LHCN-M2 (cell line): ENCODE measurements at regions not wholly inside any gene's neighbourhood (a gene's known extent, or its start where the extent isn't known, plus 50 kb on each side); places are given as distances from the start of the nearest gene placed in this dataset.
A peak's percentile ranks its signal among the peaks of the same experiment; 100 is the strongest.
"Not testable (repeated sequence)": the region's sequence is repeated elsewhere in the genome, so short reads cannot be mapped to it uniquely, and the experiment has no call there.

ENCODE experiments used
- DNase-seq: peaks from one replicate; pipeline ENCODE4 v3.0.0-alpha.2; 2012; ENCODE audit warnings: low read depth

- DNase-seq = no peak
These were observed 917.0 kb downstream of the LRFN5 start for GRCh38 chr14:42523666-42524065.

GRCh38 chr14:42517806-42518500, 911.3 kb downstream of the LRFN5 start:
- no peak for DNase-seq

GRCh38 chr14:42513837-42514236, 907.2 kb downstream of the LRFN5 start:
- DNase-seq = no peak

- no peak for DNase-seq
These were observed 903.4 kb downstream of the LRFN5 start for GRCh38 chr14:42510071-42510470.

GRCh38 chr14:42508209-42508946, 901.7 kb downstream of the LRFN5 start:
- no peak for DNase-seq

GRCh38 chr14:42504433-42504832, 897.8 kb downstream of the LRFN5 start:
- no peak for DNase-seq

- no peak for DNase-seq
These were observed 892.5 kb downstream of the LRFN5 start for GRCh38 chr14:42499137-42499536.

- no peak for DNase-seq
These were observed 883.9 kb downstream of the LRFN5 start for GRCh38 chr14:42490536-42490935.

- DNase-seq = no peak
These were observed 882.3 kb downstream of the LRFN5 start for GRCh38 chr14:42488965-42489364.

- not testable (repeated sequence) for DNase-seq
These were observed 875.8 kb downstream of the LRFN5 start for GRCh38 chr14:42482345-42482971.

GRCh38 chr14:42481714-42482113, 875.0 kb downstream of the LRFN5 start:
- DNase-seq = not testable (repeated sequence)

GRCh38 chr14:42480255-42480654, 873.6 kb downstream of the LRFN5 start:
- DNase-seq = no peak

GRCh38 chr14:42475289-42475688, 868.6 kb downstream of the LRFN5 start:
- no peak for DNase-seq

- no peak for DNase-seq
These were observed 863.7 kb downstream of the LRFN5 start for GRCh38 chr14:42470427-42470719.

- peak; percentile 0 for DNase-seq
These were observed 863.2 kb downstream of the LRFN5 start for GRCh38 chr14:42469637-42470426.

- no peak for DNase-seq
These were observed 854.0 kb downstream of the LRFN5 start for GRCh38 chr14:42460673-42461072.

GRCh38 chr14:42459171-42459685, 852.6 kb downstream of the LRFN5 start:
- no peak for DNase-seq

- DNase-seq = no peak
These were observed 834.9 kb downstream of the LRFN5 start for GRCh38 chr14:42441615-42442014.

GRCh38 chr14:42437809-42438208, 831.1 kb downstream of the LRFN5 start:
- DNase-seq = no peak

GRCh38 chr14:42429401-42429800, 822.7 kb downstream of the LRFN5 start:
- no peak for DNase-seq

GRCh38 chr14:42428996-42429395, 822.3 kb downstream of the LRFN5 start:
- no peak for DNase-seq

GRCh38 chr14:42424501-42424900, 817.8 kb downstream of the LRFN5 start:
- DNase-seq = no peak
